ENCODE measurements at regions not wholly inside any gene's neighbourhood (a gene's known extent, or its start where the extent isn't known, plus 50 kb on each side); places are given as distances from the start of the nearest gene placed in this dataset.

- no peak for FAIRE-seq
- DNase-seq (ENCODE audit: extremely low spot score, insufficient read length, low read depth) = no peak
These were observed 122.6 kb upstream of the LSM8 start for GRCh38 chr7:118061386-118061785.

GRCh38 chr7:118072893-118073674 is 110.9 kb upstream of the LSM8 start:
- DNase-seq (ENCODE audit: extremely low spot score, insufficient read length, low read depth) (no peak), FAIRE-seq (no peak)

- DNase-seq (ENCODE audit: extremely low spot score, insufficient read length, low read depth) = no peak
- FAIRE-seq = no peak
These were observed 108.0 kb upstream of the LSM8 start for GRCh38 chr7:118075936-118076335.

- FAIRE-seq = no peak
- no peak for DNase-seq (ENCODE audit: extremely low spot score, insufficient read length, low read depth)
These were observed 107.4 kb upstream of the LSM8 start for GRCh38 chr7:118076564-118076963.

GRCh38 chr7:118078015-118078414 is 105.9 kb upstream of the LSM8 start:
- no peak for FAIRE-seq
- no peak for DNase-seq (ENCODE audit: extremely low spot score, insufficient read length, low read depth)

GRCh38 chr7:118079369-118079768 is 104.6 kb upstream of the LSM8 start:
- DNase-seq (ENCODE audit: extremely low spot score, insufficient read length, low read depth) = no peak
- no peak for FAIRE-seq

- DNase-seq (ENCODE audit: extremely low spot score, insufficient read length, low read depth) (peak; percentile 3), FAIRE-seq (peak; percentile 5)
These were observed 103.0 kb upstream of the LSM8 start for GRCh38 chr7:118080947-118081346.

DNA sequence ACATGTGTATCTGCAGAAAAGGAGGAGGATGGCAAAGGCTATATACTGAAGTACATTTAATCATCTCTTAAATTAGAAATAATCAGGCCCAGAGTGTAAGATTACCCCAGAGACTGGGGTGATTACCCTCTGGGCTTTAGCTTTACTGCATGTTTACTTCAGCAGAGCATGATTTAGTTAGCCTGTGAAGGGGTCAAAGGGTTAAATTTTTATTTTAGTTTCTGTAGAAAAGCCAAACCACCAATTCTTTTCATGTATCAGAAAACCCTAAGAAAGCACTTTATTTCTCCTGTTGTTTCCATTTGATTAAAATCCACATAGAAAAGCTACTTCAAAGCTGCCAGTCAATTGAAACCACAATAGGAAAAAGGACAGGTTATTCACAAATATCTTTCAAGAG is 101.5 kb upstream of the LSM8 start:
- FAIRE-seq (no peak), DNase-seq (ENCODE audit: extremely low spot score, insufficient read length, low read depth) (no peak)

GRCh38 chr7:118085000-118085399 is 99.0 kb upstream of the LSM8 start:
- FAIRE-seq (no peak), DNase-seq (ENCODE audit: extremely low spot score, insufficient read length, low read depth) (no peak)

DNA sequence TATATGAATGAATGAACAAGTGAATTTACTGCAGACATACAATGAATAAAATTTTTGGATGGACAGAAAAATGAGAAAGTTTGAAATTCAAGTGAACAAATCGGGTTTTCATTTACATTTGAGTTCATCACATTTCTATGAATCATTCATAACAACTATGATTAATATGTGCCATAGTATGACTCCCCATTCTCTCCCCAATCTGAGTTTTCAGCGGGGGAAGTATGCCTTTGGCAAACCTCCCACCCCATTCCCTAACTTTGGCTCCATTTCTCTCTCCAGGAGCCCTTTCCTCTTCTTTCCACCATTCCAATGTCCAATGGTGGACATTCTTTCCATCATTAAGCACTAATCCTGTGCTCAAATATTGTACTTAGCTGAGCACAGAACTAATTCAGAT is 96.8 kb upstream of the LSM8 start:
- no peak for FAIRE-seq
- DNase-seq (ENCODE audit: extremely low spot score, insufficient read length, low read depth) = no peak

DNA sequence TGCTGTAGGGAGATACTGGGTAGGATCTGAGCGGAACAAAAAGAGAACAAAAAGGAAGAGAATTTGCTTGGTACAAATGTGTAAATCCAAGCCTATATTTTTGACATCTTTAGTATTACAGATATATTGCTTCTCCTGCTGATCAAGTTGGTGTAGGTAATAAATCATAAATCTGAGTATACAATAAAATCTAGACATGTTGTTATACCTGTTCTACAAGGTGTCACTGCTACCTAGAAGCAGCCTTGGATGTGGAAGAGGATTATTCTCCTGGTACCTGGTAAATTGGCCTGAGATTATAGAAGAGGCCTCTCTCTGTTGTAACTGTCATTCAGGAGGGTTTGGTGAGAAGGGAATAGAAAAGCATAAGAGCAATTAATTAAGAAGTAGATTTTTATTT is 89.9 kb upstream of the LSM8 start:
- FAIRE-seq (no peak), DNase-seq (ENCODE audit: extremely low spot score, insufficient read length, low read depth) (no peak)

DNA sequence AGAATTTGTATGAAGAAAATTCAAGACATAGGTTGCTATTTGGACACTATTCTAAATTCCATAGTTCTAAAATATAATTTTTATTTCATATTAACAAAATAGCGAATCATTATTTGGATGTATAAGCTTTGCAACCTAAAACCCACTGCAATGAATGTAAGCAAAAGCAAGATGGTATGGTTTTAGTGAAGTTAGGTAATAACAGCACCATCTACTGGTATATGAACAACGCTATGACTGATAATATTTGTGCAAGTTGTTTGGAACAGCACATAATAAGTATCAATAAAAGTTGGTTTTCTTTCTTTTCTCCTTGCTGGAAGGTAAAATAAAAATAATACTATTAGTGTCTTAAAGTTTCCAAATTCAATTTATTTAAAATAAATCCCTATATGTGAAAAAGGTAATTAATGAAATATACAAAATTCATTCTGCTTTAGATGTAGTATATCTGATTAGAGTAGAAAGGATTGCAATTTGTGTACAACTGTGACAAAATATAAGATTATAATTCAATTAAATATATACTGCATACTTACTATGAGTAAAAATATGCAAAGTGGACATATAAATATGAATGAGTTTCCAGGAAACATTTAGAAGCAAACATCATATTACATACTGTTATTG is 79.0 kb upstream of the LSM8 start:
- DNase-seq (ENCODE audit: extremely low spot score, insufficient read length, low read depth) = no peak
- FAIRE-seq = peak; percentile 81

GRCh38 chr7:118109607-118110006 is 74.4 kb upstream of the LSM8 start:
- DNase-seq (ENCODE audit: extremely low spot score, insufficient read length, low read depth) (no peak), FAIRE-seq (no peak)

DNA sequence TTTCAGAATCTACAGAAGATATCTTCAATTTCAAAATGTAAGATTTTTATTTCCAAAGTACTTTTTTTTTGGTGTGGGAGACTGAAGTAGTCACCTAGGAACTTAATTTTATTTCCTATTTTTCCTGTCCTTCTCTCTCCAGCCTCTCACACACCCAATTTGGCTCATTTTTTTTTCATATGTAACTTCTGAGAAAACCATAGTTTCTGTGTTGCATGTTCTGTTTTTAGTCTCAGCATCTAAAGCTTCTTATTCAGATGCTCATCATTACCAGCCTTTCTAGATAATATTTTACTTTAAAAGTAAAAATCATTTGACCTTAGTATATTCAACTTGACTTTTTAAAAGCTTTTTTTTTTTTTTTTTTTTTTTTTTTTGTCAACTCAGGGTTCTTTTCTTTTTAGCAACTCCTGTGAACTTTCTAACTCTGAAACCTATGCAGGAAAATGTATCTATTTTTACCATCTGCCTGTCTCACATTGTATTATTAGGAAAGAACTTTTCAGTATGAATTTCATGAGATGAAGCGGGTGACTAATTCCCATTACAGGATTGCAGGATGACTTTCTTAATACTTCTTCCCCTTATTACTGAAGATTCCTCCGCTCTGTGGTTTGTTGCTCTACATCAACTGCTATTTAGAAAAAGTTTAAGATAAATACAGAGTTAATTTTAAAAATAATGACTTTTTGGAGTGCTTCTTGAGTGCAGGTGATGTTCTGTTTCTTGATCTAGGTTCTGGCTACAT is 73.6 kb upstream of the LSM8 start:
- FAIRE-seq (no peak), DNase-seq (ENCODE audit: extremely low spot score, insufficient read length, low read depth) (no peak)

DNA sequence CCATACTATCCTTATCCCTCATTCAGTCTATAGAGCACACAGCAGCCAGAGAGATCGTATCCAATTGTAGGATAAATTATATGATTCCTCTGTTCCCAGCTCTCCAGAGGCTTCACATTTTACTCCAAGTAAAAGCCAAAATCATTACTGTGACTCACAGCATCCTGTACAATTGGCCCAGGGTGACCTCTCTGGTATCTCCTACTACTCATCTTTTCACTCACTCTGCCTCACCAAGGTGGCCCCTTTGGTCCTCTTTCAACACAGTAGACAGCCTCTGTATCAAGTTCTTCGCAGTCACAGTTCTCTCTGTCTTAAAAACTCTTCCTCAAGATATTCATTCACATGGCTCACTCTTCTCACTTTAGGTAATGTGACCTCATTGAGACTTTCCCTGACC is 72.6 kb upstream of the LSM8 start:
- FAIRE-seq (no peak), DNase-seq (ENCODE audit: extremely low spot score, insufficient read length, low read depth) (no peak)

DNA sequence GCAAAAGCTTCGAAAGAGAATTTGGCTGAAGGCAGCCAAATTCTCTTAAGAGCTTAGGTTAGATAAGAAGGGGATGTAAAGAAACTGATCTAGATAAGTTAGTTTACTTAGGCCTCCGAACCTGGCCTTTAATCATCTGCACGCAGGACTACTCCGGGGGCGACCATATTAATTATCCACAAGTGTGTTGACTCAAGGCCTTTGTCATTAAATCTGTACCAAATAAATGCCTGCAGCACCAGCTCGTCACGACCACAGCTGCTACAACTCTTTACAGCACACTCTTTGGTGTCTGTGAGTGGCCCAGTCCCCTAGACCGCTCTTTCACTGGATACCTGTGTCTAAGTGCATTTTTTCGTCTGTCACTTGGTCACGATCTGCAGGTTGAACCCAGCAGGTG is 69.8 kb upstream of the LSM8 start:
- FAIRE-seq (no peak), DNase-seq (ENCODE audit: extremely low spot score, insufficient read length, low read depth) (no peak)

DNA sequence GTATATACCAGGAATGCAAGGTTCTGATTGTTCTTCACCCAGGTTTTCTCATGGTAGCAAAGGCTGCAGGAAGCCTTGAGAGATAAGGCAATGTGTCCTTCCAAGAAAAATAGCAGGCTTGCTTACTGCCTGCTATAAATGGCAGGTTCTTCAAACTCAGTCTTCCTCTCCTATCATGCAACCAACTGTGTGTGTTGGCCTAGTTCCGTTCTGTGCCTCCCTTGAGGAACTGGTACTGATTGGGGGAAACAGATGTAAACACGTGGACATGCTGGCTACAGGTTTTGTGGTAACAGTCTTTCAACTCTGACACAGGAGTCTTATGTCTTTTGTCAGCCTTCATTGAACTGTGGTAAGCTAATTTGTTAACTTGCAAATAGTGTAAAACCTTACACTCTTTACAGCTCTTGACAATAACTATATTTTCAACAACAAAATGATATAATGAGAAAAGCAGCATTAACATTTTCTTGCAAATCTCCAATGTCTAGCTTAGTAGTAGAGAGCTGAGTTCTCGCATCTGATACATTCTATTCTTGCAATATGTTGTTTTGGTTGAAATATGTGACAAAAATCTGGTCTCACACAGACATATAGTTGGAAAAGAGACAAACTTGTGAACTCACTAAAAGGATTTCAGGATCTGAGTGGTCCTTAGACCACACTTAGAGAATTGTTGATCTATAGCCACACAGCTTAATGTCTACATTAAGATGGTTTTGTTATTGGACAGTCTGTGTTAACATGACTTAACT is 54.7 kb upstream of the LSM8 start:
- DNase-seq (ENCODE audit: extremely low spot score, insufficient read length, low read depth) = no peak
- FAIRE-seq = no peak

DNA sequence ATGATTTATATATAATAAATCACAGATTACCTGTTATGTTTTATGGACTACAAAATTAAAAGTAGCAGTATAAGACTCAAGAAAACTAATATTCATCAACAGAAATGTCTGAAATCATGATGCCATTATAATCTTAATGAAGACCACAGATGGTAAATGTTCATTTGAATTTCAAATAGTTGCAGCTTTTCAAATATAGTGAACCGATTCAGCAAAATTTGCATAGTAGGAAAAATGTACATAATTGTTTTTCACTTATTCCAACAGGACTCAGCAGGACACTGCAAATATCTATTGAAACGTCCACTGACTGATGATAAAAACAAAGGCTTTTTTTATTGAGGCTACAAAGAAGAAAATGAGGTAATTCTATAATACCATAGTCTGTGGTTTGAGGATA is 51.2 kb upstream of the LSM8 start:
- FAIRE-seq (no peak), DNase-seq (ENCODE audit: extremely low spot score, insufficient read length, low read depth) (no peak)
